Hematopoietic multipotent progenitor cell treated with erythropoietin and hydrocortisone succinate and interleukin-3 and kit ligand, for 4 days (in vitro differentiated cells): ENCODE measurements at regions not wholly inside any gene's neighbourhood (a gene's known extent, or its start where the extent isn't known, plus 50 kb on each side); places are given as distances from the start of the nearest gene placed in this dataset.
A peak's percentile ranks its signal among the peaks of the same experiment; 100 is the strongest.

Experiments
- DNase-seq: peaks from one replicate; pipeline ENCODE4 v3.0.0-alpha.2; 2015

- DNase-seq, result no peak
Observed at GRCh38 chr12:93015871-93016751, 87.0 kb upstream of the EEA1 start.

- no peak for DNase-seq
Observed at GRCh38 chr12:93016752-93017350, 87.8 kb upstream of the EEA1 start.

DNA sequence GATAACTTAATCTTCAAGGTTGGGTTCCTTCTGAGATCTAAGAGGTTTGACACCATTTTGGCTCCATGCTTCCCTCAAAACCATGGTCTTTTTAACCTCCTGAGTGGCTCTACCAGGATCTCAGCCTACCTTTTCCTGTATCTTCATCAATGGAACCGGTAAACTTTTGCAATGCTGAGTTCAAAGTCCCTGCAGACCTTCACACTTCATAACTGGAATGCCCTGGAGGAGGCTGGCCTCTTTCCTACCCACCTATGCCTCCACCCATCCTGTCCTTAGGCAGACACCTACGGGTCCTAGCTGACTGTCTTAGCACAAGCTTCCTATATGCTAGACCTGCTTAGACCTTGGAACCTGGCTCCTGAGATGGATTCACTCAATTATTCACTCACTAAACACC is 89.5 kb upstream of the EEA1 start:
- no peak for DNase-seq

DNA sequence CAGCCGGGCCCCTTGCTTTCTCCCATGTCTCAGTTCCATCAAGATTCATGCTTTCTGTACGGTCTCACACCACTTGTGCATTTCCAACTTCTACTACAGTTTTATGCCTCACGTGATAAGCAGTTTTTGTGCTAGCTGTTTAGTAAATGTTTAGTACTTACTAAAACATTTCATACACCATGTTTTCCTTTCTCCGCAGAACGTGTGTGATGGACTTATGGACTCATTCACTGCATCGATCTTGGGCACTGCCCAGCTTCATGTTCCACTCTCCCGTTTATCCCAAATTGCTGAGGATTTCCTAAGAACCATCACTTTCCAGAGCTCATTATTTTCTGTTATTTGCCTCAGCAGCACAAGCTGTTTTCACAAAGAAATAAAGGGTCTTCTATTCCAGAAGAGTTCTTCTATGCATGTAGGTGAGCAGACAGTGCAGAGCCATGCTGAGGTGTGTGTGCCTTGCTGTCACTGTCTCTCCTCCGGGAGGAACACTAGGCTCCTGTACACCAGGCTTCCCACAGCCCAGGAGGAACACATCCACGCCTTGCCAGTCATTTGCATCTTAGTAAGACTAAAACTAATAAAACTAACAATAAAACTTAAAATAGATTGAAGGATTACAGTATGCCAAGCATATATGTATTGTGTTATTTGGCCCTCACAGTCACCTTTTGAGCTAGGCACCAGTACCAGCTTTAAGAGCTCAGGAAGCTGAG is 90.3 kb upstream of the EEA1 start:
- no peak for DNase-seq

DNA sequence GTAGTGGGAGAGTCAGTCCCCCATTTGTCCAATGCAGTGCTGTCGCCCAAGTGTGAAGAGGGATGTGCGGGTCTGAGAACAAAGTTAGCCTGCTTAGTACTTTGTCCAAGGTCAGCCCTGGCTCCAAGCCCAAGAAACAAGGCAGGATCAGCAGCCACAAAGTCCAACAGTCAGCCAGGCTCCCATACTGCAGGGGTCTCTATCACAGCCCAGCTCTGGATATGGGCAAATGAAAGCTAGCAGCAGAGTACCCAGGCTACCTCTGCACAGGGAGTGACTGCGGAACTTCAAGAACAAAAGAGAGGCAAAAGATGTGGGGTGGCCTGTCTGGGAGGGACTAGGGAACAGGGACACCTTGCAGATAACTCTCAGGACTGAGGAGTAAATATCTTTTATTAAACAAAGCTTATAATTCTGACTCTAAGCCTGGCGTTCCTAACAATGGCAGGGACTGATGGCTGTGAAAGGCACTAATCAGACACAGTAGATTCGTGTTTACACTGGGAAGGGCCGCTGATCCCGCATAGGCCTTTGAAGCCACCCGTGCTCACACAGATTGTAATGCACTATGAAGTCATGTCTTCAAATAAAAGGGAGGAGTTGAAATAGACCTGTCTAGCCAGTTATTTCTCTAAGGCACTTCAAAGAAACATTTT is 91.0 kb upstream of the EEA1 start:
- no peak for DNase-seq

GRCh38 chr12:93020631-93021597 is 91.8 kb upstream of the EEA1 start:
- DNase-seq, result no peak

DNA sequence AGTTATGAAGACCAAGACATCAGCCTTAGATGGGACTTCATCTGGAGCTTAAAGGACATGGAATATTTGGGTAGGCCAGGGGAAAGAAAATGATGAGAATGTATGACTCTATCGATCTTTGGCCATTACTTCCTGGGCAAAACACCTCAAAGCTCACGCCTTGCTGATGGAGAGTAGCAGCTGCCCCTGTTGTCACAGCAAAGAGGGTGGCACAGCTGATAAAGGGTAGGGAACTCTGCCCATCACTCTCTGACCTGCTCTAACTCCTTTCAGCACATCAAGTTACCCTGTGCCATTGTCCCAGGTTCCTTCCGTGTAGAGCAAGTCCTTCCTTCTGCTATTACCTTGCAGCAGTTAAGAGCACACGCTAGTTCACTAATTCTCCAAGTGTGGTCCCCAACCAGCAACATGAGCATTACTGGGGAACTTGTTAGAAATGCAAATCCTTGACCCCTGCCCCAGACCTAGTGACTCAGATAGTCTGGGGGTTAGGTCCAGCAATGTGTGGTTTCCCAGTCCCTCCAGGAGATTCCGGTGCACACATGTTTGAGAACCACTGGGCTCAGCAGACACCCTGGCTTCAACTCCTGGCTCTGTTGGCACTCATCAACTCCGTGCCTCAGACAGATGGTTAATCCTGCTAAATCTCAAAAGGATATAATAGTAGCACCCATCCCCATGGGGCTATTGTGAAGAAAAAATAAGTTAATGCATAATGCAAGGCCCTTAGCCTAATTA is 93.7 kb upstream of the EEA1 start:
- no peak for DNase-seq

- DNase-seq, result peak; percentile 75
Observed at GRCh38 chr12:93025145-93026103, 96.3 kb upstream of the EEA1 start.

GRCh38 chr12:93027041-93027440 is 97.9 kb upstream of the EEA1 start:
- no peak for DNase-seq

GRCh38 chr12:93029091-93029490 is 100.0 kb upstream of the EEA1 start:
- no peak for DNase-seq

DNA sequence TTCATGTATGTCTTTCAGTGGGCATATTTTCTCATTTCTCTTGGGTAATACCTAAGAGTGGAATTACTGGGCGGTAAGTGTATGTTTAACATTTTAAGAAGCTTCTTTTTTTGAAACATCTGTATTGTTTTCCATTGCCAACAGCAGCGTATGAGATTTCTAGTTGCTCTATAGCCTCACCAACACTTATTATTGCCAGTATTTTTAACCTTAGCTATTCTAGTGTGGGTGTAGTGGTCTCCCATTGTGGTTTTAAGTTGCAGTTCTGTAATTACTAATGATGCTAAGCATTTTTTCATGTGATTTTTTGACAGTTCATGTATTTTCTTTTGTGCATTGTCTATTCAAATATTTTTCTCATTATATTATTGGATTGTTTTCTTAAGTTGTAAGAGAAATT is 101.9 kb upstream of the EEA1 start:
- no peak for DNase-seq

DNA sequence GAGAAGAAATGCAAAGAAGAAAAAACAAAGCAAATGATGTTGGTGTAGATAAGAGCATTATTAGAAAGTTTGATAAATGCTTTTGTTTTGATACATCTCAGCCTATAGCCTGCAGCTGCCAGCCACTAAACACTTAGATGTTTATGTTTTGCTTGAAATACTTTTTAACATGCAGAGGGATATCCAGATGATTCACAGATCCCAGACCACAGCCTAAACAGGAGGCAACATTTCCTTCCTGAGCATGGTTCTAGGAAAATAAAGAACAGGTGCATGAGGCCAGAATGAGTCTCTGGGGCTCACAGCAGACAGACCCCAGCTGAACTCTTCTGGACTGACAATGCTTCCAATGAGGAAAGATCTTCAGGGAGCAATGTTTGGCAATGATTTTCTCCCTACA is 103.7 kb upstream of the EEA1 start:
- DNase-seq, result no peak

GRCh38 chr12:93033948-93034347 is 104.9 kb upstream of the EEA1 start:
- no peak for DNase-seq

DNA sequence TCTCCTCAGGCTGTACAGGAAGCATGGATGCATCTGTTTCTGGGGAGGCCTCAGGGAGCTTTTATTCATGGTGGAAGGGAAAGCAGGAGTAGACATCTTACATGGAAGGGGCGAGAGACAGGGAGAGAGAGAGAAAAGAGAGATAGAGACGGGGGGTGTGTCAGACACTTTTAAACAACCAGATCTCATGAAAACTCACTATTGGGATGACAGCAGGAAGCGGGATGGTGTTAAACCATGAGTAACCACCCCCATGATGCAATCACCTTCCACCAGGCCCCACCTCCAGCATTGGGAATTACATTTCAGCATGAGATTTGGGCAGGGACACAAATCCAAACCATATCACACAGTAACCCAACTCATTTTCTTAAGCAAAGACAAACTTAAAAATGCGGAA is 110.0 kb upstream of the EEA1 start:
- DNase-seq, result no peak

DNA sequence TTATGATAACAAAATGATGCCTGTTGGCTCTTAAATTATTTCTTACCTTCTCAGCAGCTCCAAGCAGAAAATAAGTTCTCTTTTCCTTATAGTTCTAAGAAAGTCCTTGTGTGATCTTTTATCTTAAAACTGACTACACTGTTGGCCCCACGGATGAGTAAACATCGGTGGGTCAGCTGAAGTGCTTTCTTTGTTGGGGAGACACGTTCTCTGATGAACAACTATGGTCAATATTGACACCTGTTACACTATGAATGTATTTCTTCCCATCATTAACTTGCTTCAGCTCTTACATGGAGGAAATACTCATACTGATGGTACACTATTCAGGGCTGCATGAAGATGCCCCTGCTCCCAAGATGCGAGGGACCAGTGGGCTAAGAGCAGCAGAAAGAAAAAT is 110.8 kb upstream of the EEA1 start:
- no peak for DNase-seq

- no peak for DNase-seq
Observed at GRCh38 chr12:93040367-93040766, 111.3 kb upstream of the EEA1 start.

GRCh38 chr12:93041416-93041815 is 112.3 kb upstream of the EEA1 start:
- DNase-seq, result no peak

- no peak for DNase-seq
Observed at GRCh38 chr12:93042283-93042682, 113.2 kb upstream of the EEA1 start.

DNA sequence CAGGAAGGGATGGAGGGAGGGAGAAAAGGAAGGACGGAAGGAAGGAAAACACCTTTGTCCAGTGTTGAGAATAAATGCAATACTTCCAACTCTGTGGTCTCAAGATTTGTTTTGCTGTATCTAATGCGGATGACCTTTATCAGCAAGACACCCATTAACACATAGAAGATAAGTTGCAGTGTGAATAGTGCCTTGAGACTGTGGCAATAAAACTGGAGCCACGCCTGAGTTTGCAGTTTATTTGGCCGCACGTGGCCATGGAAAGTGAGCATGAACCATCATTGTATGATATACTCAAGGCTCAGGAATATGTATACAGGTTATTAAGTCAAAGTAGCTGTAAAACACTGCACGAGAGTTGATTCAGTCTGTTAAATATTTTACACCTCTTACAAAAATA is 113.6 kb upstream of the EEA1 start:
- no peak for DNase-seq

DNA sequence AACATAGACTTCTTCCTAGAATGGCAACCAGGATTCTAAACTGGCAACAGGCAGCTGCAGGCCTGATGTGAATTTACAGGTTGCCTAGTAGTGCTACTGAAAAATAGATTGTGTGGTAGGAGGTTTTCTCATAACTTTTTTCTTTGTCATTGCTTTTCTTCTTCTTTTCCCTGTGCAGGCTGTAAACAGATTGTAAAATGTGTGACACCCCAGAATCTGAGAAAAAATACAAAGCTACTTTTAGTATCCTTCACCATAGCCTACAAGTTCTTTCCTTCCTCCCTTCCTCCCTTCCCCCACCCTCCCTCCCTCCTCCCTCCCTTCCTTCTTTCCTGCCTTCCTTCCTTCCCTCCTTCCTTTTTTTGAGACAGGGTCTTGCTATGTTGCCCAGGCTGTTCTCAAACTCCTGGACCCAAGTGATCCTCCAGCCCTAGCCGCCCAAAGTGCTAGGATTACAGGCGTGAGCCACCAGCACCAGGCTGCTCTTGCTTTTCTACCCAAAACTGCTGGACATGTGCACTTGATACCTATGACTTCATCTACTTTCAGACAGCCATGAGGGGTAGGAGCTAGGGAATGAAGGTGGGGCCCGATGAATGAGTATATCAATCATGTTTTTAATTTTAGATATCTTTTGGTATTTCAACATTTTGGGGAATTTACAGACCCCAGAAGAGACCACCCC is 114.2 kb upstream of the EEA1 start:
- DNase-seq, result peak; percentile 27
